ENCODE measurements at regions not wholly inside any gene's neighbourhood (a gene's known extent, or its start where the extent isn't known, plus 50 kb on each side); places are given as distances from the start of the nearest gene placed in this dataset.
A peak's percentile ranks its signal among the peaks of the same experiment; 100 is the strongest.

DNA sequence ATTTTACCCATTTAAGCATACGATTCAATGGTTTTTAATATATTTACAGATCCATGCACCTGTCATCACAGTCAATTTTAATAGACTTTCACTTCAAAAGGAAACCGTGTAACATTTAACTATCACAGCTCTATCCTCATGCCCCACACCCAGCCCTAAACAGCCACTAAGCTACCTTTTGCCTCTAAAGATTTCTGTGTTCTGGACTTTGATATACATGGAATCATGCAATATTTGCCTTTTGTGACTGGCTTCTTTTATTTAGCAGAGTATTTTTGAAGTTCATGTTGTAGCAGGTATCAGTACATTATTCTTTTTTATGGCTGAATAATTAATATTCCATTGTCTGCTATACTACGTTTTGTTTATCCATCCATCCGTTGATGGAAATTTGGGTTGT, 50.3 kb upstream of the STX16 start:
- Histone ChIP-seq H3K36me3 (no peaks in the 10 kb centered on the region), H3K27ac (no peak overlapping the region), H3K9me3 (no peaks in the 10 kb centered on the region), H3K27me3 (peaks cover 0 to 4% of the 10 kb centered on the region in 2 donors), H3K4me3 (no peak overlapping the region), H3K4me1 (no peaks in the 10 kb centered on the region)
- ATAC-seq = no peak
- TF ChIP-seq, protein P1, sequence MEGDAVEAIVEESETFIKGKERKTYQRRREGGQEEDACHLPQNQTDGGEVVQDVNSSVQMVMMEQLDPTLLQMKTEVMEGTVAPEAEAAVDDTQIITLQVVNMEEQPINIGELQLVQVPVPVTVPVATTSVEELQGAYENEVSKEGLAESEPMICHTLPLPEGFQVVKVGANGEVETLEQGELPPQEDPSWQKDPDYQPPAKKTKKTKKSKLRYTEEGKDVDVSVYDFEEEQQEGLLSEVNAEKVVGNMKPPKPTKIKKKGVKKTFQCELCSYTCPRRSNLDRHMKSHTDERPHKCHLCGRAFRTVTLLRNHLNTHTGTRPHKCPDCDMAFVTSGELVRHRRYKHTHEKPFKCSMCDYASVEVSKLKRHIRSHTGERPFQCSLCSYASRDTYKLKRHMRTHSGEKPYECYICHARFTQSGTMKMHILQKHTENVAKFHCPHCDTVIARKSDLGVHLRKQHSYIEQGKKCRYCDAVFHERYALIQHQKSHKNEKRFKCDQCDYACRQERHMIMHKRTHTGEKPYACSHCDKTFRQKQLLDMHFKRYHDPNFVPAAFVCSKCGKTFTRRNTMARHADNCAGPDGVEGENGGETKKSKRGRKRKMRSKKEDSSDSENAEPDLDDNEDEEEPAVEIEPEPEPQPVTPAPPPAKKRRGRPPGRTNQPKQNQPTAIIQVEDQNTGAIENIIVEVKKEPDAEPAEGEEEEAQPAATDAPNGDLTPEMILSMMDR (IDR thresholded peaks at IDR 0.05) = no peak
- DNase-seq = no peak
- intact Hi-C loops (cut with DNase I) = no loop called here

DNA sequence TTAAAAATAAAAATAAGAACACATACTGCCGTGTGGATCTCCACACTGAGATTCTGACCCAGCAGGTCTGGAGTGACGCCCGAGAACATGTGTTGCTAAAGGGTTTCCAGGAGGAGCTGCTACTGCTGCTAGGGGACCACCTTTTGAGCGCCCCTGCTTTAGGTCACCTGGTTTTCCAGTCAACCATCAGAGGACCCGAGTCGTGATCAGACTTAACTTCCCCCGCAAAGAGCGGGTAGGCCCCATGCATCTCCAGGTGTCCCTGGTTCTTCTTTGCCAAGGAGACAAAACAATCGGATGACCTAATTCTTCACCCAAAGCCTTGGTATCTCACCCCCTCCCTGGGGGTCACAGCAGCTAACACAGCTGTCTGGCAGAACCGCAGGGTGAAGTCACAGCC, 51.1 kb upstream of the STX16 start:
- TF ChIP-seq, protein P1 (IDR thresholded peaks at IDR 0.05) = no peak
- H3K9me3 ChIP-seq = no peaks in the 10 kb centered on the region
- no peak overlapping the region for H3K4me3 ChIP-seq
- intact Hi-C loops (cut with DNase I) = no loop called here
- no peak for DNase-seq
- H3K4me1 ChIP-seq = no peaks in the 10 kb centered on the region
- H3K27me3 ChIP-seq = no peaks in the 10 kb centered on the region
- H3K36me3 ChIP-seq = no peaks in the 10 kb centered on the region
- no peak overlapping the region for H3K27ac ChIP-seq
- ATAC-seq = no peak

DNA sequence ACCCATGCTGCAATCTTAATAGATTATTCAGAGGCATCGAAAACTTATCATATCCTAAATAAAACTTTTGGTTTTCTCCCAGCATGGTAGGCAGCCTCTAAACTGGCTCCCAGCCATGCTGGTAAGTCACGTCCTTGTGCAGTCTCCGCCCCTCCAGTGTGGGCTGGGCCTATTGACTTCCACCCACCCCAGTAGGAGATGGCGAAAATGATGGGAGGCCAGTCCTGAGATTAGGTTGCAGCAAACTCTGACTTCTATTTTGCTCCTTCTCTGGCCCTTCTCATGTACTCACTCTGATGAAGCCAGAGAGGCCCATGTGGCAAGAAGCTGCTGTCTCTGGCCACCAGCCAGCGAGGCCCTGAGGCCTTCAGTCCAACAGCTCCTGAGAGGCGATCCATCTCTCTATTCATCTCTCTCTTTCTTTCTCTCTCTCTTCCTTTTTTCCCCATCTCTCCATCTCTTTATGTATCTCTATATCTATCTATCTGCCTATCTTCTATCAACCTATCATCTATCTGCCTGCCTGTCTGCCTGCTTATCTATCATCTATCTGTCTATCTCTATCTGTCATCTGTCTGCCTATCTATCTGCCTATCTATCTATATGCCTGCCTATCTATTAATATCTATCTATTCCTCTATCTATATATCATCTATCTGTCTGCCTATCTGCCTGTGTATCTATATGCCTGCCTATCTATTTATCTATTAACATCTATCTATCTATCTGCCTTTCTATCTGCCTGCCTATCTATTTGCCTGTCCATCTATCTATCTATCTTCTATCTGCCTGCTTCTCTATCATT, 52.7 kb upstream of the STX16 start:
- Histone ChIP-seq H3K27ac (no peak overlapping the region), H3K27me3 (peaks cover 0 to 5% of the 10 kb centered on the region in 2 donors), H3K4me1 (no peaks in the 10 kb centered on the region), H3K9me3 (no peaks in the 10 kb centered on the region), H3K36me3 (no peaks in the 10 kb centered on the region), H3K4me3 (no peak overlapping the region)
- TF ChIP-seq, protein P1 (IDR thresholded peaks at IDR 0.05) = no peak
- DNase-seq (no peak), ATAC-seq (no peak)
- intact Hi-C loops (cut with DNase I) = no loop called here

DNA sequence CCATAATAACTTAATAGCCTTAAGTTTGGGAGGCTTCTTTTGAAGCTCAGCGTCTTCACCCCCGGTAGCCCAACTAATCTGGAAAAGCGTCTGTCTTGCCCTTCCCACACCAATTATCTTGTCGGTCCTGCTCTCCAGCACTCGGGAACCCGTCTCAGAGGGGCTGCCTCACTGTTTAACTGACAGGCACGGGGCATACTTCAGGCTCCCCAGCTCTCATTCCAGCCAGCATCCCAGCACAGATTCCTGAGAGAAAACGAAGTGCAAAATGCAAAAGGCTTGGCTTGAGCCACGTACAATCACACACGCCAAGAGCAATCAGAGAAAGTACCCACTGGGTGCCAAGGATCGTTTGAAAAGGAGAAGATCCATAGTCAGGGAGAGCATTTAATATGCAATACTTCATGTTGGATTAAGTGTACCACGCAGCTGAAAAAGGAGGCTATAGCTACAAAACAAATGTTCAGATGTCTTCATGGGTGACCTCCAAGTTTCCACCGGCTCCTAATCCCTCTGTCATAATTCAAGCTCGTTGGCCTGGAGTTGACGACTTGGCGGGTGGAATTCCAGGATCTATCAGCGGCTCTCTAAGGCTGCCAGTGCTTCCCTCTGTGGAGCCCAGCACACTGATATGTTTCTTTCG, 53.7 kb upstream of the STX16 start:
- DNase-seq (peak in 1 of 4 donors; percentile 49), ATAC-seq (peak; percentile 45)
- H3K4me1 ChIP-seq = no peaks in the 10 kb centered on the region
- intact Hi-C loops (cut with DNase I) = no loop called here
- H3K4me3 ChIP-seq = no peak overlapping the region
- TF ChIP-seq, protein P1 (IDR thresholded peaks at IDR 0.05) = no peak
- no peak overlapping the region for H3K27ac ChIP-seq
- no peaks in the 10 kb centered on the region for H3K36me3 ChIP-seq
- H3K27me3 ChIP-seq = peaks cover 0 to 5% of the 10 kb centered on the region in 2 donors
- H3K9me3 ChIP-seq = no peaks in the 10 kb centered on the region

DNA sequence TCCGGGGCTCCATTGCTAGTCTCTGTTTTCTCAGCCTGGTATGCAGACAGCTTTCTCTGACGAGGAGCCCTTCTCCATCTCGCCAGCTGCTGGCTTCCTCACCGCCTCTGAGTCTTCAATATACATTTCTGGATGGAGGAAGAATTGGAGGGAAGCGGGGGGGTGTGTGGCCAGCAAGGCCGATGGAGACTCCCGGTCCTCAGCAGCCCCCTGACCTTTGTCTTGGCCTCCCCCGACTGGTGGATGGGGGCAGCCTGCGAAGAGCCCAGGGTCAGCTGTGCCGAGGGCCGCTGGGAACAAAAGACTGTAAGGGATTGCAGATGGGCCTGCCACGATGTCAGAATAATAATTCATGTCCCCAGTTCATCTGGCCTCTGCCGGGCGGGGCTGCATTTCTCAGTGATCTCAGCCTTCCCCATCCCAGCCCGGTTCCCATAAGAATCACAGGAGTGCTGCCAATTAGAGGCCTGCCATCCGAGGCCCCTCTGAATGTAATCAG, 54.3 kb upstream of the STX16 start:
- Histone ChIP-seq H3K36me3 (no peaks in the 10 kb centered on the region), H3K4me1 (no peaks in the 10 kb centered on the region), H3K4me3 (no peak overlapping the region), H3K27me3 (peaks cover 0 to 5% of the 10 kb centered on the region in 2 donors), H3K27ac (no peak overlapping the region), H3K9me3 (no peaks in the 10 kb centered on the region)
- TF ChIP-seq, protein P1 (IDR thresholded peaks at IDR 0.05) = no peak
- ATAC-seq (peak; percentile 10), DNase-seq (no peak)
- intact Hi-C loops (cut with DNase I) = no loop called here

Data from left lung (tissue), 4 donors.